ENCODE measurements at regions not wholly inside any gene's neighbourhood (a gene's known extent, or its start where the extent isn't known, plus 50 kb on each side); places are given as distances from the start of the nearest gene placed in this dataset.

GRCh38 chr5:135206862-135207261, 172.8 kb upstream of the PITX1 start:
- TF ChIP-seq CTCF (IDR thresholded peaks at IDR 0.05; ENCODE audit: extremely low read depth in 1 of 2, insufficient read depth in 1 of 2, low read depth in 1 of 2, low read length in 2 of 2) (no peak), MYC (IDR thresholded peaks at IDR 0.05; ENCODE audit: low read depth, low read length) (no peak), POLR2AphosphoS5 (IDR thresholded peaks at IDR 0.05; ENCODE audit: insufficient read depth, low read depth, low read length) (no peak), GATA2 (IDR thresholded peaks at IDR 0.05; ENCODE audit: insufficient read depth, insufficient read length, low read depth, low read length) (no peak), EZH2 (IDR thresholded peaks at IDR 0.05; ENCODE audit: borderline replicate concordance, low read depth, low read length, severe bottlenecking) (no peak), MAX (IDR thresholded peaks at IDR 0.05; ENCODE audit: insufficient read depth, insufficient read length) (no peak), FOS (IDR thresholded peaks at IDR 0.05; ENCODE audit: borderline replicate concordance, insufficient read depth, low read length) (no peak), JUN (IDR thresholded peaks at IDR 0.05; ENCODE audit: borderline replicate concordance, insufficient read depth, insufficient read length, low read depth) (no peak), POLR2A (IDR thresholded peaks at IDR 0.05; ENCODE audit: low read depth, low read length) (no peak)
- no peak overlapping the region for H3K4me2 ChIP-seq (ENCODE audit: insufficient read depth, low read length)
- H3K27ac ChIP-seq (ENCODE audit: insufficient read depth, low read depth, low read length), result no peak overlapping the region
- BruUV-seq (replicated peaks), result no TSS peak
- CTCF ChIA-PET, result interaction anchor here (2.3 kb wide), 1 partner anchor 11 kb away, joined by 10 read pairs; no protein-coding TSS in a partner anchor
- FAIRE-seq (no peak), DNase-seq (ENCODE audit: low read depth, low spot score) (no peak)
- H3K9me1 ChIP-seq (replicated peaks; ENCODE audit: control insufficient read depth, extremely low read depth, insufficient read depth, low read length), result no peaks in the 10 kb centered on the region
- no peaks in the 10 kb centered on the region for H3K36me3 ChIP-seq (ENCODE audit: control insufficient read depth in 2 of 2, extremely low read depth in 1 of 2, insufficient read depth in 2 of 2, low read length in 2 of 2)
- no peaks in the 10 kb centered on the region for H3K9me3 ChIP-seq (replicated peaks; ENCODE audit: control insufficient read depth, insufficient read depth, low read length)
- POLR2A ChIA-PET, result no interaction called here
- peaks cover 0 to 3% of the 10 kb centered on the region in 2 experiments for H3K27me3 ChIP-seq (ENCODE audit: control insufficient read depth in 2 of 2, insufficient read depth in 2 of 2, low read length in 2 of 2)
- no peak overlapping the region for H2AFZ ChIP-seq (ENCODE audit: low read depth, low read length)
- H3K79me2 ChIP-seq (ENCODE audit: control insufficient read depth, insufficient read depth, low read length), result no peaks in the 10 kb centered on the region
- intact Hi-C loops (cut with micrococcal nuclease) (loop anchor here (5.0 kb wide), 2 partner anchors 55 to 190 kb away; partner anchors contain the start of gene MACROH2A1), dilution Hi-C loops (cut with MboI; ENCODE audit: extremely low pct_ligation_motif_present, low sequenced_read_pairs) (no loop called here)
- H3K4me3 ChIP-seq (replicated peaks in 1 of 3; ENCODE audit: insufficient read depth in 1 of 3, low read depth in 1 of 3, low read length in 3 of 3), result no peak overlapping the region
- no peak overlapping the region for H3K9ac ChIP-seq (replicated peaks; ENCODE audit: extremely low read depth, insufficient read depth, low read length)
- H3K4me1 ChIP-seq (ENCODE audit: control insufficient read depth, extremely low read depth, insufficient read depth, low read length), result peaks cover 27% of the 10 kb centered on the region
- H4K20me1 ChIP-seq (replicated peaks; ENCODE audit: control insufficient read depth, extremely low read depth, insufficient read depth, low read length), result no peaks in the 10 kb centered on the region
